ENCODE measurements at regions not wholly inside any gene's neighbourhood (a gene's known extent, or its start where the extent isn't known, plus 50 kb on each side); places are given as distances from the start of the nearest gene placed in this dataset.

DNA sequence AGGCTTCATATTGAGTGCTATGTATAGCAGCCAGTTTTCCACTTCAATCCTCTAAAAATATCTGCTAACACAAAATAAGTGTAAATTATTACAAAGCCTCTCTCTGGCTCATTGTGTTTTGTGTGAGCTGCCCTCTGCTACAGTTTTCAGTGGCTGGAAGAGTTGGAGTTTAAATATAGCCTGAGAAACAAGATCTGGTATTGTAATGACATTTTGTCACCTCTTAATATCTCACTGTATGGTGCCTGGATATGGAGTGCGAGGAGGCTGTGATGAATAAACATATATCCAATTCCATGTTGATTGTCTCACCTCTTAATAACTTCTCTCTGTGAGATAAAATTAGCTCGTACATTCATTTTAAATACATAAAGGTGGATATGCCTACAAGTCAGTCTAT, 269.7 kb downstream of the FLRT2 start:
- TF ChIP-seq, protein P1, sequence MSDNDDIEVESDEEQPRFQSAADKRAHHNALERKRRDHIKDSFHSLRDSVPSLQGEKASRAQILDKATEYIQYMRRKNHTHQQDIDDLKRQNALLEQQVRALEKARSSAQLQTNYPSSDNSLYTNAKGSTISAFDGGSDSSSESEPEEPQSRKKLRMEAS (IDR thresholded peaks at IDR 0.05), result no peak
- TF ChIP-seq, protein P2, sequence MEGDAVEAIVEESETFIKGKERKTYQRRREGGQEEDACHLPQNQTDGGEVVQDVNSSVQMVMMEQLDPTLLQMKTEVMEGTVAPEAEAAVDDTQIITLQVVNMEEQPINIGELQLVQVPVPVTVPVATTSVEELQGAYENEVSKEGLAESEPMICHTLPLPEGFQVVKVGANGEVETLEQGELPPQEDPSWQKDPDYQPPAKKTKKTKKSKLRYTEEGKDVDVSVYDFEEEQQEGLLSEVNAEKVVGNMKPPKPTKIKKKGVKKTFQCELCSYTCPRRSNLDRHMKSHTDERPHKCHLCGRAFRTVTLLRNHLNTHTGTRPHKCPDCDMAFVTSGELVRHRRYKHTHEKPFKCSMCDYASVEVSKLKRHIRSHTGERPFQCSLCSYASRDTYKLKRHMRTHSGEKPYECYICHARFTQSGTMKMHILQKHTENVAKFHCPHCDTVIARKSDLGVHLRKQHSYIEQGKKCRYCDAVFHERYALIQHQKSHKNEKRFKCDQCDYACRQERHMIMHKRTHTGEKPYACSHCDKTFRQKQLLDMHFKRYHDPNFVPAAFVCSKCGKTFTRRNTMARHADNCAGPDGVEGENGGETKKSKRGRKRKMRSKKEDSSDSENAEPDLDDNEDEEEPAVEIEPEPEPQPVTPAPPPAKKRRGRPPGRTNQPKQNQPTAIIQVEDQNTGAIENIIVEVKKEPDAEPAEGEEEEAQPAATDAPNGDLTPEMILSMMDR (IDR thresholded peaks at IDR 0.05; ENCODE audit: low read depth, low read length, missing input control), result no peak
